NCI-H460 (cell line): ENCODE measurements at regions not wholly inside any gene's neighbourhood (a gene's known extent, or its start where the extent isn't known, plus 50 kb on each side); places are given as distances from the start of the nearest gene placed in this dataset.
"Not testable (repeated sequence)": the region's sequence is repeated elsewhere in the genome, so short reads cannot be mapped to it uniquely, and the experiment has no call there.

Source experiments
- DNase-seq: peaks from one replicate; pipeline ENCODE4 v3.0.0-alpha.2; 2016; ENCODE audit warnings: low read depth; ENCODE audit errors: extremely low read depth

DNA sequence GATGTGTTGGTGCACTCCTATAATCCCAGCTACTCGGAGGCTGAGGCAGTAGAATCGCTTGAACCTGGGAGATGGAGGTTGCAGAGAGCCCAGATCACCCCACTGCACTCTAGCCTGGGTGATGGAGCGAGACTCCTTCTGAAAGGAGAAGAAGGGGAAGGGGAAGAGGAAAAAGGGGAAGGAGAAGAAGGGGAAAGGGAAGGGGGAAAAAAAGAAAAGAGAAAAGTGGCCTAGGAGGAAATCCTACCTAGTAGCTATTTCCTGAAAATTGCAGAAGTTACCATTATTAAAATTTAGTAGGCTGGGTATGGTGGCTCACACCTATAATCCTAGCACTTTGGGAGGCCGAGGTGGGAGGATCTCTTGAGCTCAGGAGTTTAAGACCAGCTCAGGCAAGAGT is 67.4 kb downstream of the ARRDC3 start:
- DNase-seq, result no peak

GRCh38 chr5:91313757-91314673 is 69.1 kb downstream of the ARRDC3 start:
- peak; percentile 99 for DNase-seq

GRCh38 chr5:91312698-91313097 is 70.4 kb downstream of the ARRDC3 start:
- no peak for DNase-seq

GRCh38 chr5:91311697-91312501 is 71.2 kb downstream of the ARRDC3 start:
- peak; percentile 96 for DNase-seq

DNA sequence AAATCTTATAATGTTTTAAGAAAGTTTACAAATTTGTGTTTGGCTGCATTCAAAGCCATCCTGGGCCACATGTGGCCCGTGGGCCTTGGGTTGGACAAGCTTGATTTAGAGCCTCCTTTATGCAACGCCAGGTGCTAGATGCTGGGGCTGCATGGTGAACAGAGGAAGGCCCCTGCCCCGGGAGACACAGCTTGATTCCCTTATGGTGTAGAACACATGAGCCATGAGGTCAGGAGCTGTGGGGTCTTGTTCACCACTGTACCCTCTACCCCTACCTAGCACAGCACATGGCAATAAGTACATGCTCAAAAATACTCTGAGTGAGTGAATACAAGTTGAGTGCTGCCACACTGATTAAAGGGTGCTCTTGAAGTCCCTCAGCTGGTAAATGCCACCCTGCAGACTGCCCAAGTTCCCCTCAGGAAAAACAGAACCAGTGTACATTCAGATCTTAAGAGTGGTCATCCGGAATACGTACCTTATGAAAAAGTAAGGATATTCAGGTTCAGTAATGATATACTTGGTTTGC is 71.9 kb downstream of the ARRDC3 start:
- no peak for DNase-seq

DNA sequence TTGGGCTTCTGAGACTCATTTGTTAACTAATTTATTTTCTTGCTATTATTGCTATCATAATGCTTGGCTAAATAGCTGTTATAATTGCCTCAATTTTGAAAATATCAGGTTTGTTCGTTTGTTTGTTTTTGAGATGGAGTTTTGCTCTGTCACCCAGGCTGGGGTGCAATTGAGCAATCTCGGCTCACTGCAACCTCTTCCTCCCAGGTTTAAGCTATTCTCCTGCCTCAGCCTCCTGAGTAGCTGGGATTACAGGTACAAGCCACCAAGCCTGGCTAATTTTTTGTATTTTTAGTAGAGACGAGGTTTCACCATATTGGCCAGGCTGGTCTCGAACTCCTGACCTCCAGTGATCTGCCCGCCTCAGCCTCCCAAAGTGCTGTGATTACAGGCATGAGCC is 75.0 kb downstream of the ARRDC3 start:
- not testable (repeated sequence) for DNase-seq

DNA sequence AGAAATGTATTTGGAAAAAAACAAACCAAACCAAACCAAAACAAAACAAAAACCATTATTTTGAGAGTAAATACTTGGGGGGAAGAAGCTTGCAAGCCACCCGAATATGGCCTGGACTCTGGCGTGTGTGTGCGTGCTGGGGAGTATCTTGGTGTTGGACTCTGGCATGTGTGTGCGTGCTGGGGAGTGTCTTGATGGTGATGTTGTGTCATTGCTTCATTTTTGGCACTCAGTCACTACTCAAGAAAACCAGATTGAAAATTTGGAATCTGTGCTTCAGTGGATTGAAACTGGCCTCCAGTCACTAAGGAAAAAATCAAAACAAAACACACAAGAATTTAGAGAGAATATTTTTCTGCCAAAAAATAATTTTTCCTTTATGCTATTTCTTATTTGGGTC is 76.1 kb downstream of the ARRDC3 start:
- no peak for DNase-seq

- no peak for DNase-seq
These were observed 76.6 kb downstream of the ARRDC3 start for GRCh38 chr5:91306497-91306896.

DNA sequence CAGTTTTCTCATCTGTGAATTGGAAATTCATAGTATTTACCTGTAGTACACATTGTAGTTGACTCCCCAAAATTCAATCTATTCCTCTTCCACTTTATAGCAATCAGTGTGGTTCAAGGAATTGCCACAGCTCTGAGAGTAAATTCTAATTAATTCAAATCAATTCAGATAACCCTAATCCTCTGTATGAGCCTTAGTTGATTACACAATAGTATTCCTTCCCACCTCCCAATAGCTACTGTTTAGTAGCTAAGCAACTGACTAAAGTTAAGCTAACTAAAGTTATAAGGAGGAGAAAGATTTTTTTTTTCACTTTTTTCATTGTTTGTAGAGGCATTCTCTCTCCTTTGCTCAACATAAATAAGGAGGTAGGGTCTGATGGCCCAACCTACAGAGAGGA is 77.5 kb downstream of the ARRDC3 start:
- DNase-seq, result no peak

DNA sequence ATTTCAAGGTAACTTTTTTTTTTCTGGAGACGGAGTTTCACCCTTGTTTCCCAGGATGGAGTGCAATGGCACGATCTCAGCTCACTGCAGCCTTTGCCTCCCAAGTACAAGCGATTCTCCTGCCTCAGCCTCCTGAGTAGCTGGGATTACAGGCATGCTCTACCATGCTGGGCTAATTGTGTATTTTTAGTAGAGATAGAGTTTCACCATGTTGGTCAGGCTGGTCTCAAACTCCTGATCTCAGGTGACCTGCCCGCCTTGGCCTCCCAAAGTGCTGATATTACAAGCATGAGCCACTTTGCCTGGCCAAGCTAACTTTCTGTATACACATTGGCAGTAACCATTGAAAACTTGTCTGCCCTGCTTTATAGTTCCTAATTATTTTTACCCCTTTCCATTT is 79.1 kb downstream of the ARRDC3 start:
- not testable (repeated sequence) for DNase-seq

DNA sequence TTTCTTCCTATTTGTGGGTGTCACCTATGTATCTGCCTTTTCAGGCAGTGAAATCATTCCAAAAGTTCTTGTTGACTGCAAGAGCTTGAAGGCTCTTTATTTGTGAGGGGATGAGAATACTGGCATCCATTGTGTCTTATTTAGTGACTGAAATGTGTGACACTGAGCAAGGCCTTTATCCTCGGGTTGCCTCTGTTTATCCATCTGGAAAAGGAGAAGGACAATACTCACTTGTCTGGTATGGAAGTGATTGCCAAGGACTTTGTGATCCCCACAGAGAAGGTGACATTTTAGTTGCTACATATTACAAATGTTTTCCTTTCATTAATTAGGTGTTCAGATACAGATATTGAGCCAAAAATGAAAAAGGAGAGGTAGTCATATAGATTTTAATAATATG is 80.2 kb downstream of the ARRDC3 start:
- DNase-seq, result no peak

GRCh38 chr5:91302305-91302704 is 80.8 kb downstream of the ARRDC3 start:
- DNase-seq, result no peak

DNA sequence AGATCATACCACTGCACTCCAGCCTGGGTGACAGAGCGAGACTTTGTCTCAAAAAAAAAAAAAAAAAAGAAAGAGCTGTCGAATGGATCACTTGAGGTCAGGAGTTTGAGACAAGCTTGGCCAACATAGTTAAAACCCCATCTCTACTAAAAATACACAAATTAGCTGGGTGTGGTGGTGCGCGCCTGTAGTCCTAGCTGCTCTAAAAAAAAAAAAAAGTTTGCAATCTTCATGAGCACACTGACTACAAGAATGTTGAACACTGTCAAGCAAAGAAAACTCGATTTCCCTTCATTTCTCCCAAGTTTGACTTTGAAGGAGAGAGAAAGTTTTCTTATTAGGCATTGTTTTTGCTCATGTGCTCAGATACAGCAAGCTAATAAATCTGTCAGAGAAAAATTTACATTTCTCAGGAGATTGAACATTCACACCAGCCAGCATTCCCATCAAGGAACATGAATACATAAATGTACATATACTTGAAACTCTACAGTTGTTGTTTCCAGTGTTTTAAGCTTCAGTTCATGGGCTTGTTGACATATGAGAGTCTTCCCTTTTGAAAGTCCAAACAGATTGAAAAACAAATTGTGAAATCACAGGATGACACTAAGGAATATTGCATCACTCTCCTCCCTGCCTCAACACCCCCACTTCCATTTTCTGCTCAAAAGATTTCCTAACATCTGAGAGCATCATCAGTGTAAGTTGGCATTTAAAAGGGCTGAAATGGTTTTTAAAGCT is 81.8 kb downstream of the ARRDC3 start:
- DNase-seq, result no peak

- no peak for DNase-seq
These were observed 85.1 kb downstream of the ARRDC3 start for GRCh38 chr5:91297994-91298393.

DNA sequence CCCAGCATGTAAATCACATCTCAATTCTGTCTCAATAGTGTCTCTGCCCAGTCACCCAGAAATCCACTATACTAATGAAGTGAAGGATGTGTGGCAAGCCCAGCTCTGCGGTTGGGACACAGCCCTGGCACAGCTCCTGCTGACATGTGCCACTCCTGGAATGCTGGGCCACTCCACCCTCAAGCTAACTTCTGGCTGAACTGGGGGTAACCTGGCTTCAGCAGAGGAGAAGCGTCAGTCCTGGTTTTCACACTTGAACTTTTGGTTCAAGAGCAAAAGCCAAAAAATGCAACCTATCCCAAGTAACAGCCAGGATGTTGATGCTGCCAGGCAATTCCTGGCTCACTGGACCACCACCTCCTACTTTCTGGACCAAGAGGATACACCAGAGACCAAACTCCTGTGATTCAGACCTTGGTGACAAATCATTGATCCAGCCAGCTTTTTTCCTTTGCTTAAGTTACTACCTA is 86.4 kb downstream of the ARRDC3 start:
- DNase-seq, result peak; percentile 63

- not testable (repeated sequence) for DNase-seq
These were observed 87.0 kb downstream of the ARRDC3 start for GRCh38 chr5:91296102-91296501.

- DNase-seq, result no peak
These were observed 90.0 kb downstream of the ARRDC3 start for GRCh38 chr5:91293131-91293530.

GRCh38 chr5:91291628-91292569 is 91.2 kb downstream of the ARRDC3 start:
- DNase-seq, result no peak

DNA sequence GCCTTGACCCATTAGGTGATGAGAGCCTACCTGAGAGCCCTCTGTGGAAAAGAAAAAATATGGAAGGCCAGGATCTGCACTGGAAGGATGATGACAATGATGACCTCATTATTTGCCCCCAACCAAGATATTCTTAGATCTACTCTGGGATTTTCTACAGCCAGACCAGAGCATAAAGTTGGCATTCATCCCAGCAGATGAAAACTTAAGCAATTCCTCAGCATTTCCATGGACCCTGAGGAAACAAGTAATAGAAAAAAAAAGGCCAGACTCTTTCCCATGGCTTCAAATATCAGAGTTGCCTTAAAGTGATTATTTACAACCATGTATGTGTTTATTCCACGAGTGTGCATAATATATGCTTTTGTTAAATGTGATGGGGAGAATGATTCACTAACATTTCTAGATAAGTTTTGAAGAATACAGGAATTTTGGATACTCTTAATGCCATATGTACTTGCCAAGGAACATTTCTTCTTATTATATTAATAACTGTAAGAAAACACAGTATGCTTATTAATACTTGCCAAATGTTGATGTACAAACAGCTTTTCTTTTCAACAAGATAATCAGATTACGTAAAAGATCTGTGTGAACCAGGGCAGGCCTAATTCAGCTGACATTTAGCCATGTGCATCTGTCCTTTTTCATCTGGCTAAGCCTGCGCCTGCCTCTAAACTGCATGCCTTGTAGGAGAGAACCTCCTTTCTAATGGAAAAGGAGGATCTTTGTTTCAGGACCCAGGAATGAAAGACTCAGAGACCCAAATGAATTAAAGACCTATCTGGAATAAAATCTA is 94.8 kb downstream of the ARRDC3 start:
- DNase-seq, result no peak
